Right lung (tissue), 2 donors: ENCODE measurements at regions not wholly inside any gene's neighbourhood (a gene's known extent, or its start where the extent isn't known, plus 50 kb on each side); places are given as distances from the start of the nearest gene placed in this dataset.
A peak's percentile ranks its signal among the peaks of the same experiment; 100 is the strongest.

Experiments
- DNase-seq, 2 donors: peaks; one replicate each; pipeline ENCODE4 v3.0.0-alpha.2; 2013

DNA sequence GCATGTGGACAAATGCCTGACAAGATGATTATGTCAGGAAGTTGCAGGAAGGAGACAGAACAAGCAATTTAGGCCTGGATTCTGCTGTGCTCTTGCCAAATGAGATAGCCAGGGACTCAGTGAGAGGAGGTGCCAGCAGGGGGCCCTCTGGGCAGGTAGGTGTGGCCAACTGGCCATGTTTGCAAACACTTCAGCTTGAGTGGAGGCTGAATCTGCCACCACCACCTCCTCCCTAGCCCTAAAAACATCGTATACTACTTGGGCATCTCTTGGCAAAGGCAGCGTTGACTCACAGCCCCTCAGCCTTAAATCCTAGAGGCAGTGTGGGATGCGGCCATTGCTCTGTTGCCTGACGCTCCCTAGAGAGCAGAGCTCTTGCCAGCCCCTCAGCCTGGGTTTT lies 95.1 kb upstream of the PLET1 start:
- peak in 1 of 2 donors; percentile 9 for DNase-seq

DNA sequence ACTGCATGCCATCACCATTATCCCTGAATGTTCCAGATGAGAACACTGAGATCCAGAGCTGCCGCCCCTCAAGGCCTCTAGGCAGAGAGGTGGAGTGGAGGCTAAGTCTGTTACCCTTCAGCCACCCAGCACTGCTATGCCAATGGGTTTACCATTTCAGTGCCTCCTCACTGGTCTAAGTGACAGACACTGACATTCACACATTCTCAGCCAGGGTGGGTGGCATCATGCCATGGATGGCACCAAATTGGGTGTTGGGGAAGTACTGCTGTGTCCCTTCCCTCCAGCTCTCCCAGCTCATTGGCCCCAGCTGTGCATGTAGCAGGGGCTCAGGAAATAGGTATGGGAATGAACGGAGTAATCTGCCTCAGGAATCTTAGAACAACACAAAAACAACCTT lies 96.8 kb upstream of the PLET1 start:
- DNase-seq = no peak

DNA sequence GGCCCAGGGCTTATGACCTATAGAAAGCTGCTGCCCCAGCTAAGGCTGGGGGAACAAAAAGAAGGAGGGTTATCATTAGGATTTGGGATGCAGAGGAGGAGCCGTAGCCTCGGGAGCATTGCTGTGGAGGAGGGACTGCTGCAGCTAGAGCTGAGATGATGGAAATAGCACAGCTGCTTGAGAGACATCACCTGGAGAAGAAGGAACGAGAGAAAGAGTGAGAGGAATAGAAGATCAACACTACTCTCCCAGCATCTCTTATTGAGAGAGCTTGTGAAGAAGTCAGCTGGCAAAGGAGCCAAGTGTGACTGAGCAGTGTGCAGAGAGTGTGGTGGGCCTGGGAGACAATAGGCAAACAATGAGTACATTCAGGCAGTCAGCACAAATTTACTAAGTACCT lies 100.7 kb upstream of the PLET1 start:
- no peak for DNase-seq

DNA sequence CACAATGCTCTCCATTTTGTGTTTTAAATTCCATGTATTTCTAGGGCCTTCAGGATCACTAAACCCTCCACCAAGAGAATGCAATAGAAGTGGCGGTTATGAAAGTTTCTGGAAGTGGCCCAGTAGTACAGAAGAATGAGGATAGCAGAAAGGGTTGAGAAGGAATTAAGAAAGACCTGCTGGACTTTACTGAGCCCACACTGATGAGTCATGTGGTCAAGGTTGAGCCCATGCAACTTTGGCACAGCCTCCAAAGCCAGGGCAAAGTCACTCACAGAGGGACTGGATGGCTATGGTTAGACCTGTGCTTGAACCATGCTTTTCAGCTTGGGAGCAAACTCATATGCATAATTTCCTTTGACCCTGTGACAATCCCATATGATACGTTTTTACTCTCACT lies 102.9 kb upstream of the PLET1 start:
- DNase-seq = no peak

DNA sequence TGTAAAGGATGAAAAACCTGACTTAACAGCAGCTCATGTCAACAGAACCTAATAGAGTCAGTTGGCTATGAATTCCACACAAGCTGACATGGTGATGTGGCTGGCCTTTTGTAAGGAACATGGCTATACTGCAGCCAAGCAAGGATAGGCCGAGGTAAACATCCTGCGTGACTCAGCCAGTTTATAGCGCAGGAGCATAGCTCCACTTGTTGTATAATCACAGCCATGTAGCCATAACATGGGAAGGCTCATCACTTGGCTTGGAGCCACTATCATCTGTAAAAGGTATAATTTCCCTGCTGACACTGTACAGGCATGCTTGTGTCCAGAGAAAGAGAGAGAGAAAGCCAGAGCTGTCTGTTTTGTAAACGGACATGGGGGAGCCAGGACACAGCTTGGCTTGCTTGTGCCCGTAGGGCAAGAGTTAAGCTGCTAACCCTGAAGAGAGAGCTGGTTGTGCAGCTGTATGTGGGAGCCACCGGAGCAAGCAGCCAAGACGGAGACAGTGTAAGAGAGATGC lies 104.4 kb upstream of the PLET1 start:
- DNase-seq = no peak

DNA sequence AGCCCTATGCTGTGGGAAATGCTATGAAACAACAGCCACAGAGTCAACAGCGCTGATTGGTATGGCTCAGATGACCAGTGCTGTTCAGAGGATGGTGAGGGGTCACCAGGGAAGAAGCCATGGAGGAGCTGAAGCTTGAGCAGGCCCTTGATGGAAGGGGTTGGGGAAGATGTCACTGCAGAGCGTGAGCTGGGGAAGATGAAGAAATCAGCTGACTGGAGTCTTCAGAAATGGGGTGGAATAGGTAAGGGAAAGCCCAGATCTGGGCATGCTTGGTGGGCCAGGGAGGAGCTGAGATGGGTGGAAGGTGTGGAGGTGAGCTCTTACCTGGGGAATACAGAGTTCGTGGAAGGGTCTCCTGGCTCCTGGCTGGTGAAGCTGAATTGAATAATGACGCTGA lies 105.4 kb upstream of the PLET1 start:
- no peak for DNase-seq

DNA sequence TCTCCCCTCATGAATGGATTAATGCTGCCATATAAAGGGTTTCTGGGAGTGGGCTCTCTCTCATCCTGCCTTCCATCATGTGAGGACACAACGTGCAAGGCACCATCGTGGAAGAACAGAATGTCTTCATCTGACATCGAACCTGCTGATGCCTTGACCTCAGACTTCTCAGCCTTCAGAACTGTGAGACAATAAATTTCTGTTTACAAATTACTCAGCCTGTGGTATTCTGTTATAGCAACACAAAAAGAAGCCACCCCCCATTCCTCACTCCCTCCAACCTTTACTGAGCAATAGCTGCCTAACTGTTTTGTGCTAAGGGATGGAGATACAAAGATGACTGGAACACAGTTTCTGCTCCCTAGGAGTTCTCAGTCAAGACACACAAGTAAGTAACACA lies 106.1 kb upstream of the PLET1 start:
- DNase-seq = no peak

DNA sequence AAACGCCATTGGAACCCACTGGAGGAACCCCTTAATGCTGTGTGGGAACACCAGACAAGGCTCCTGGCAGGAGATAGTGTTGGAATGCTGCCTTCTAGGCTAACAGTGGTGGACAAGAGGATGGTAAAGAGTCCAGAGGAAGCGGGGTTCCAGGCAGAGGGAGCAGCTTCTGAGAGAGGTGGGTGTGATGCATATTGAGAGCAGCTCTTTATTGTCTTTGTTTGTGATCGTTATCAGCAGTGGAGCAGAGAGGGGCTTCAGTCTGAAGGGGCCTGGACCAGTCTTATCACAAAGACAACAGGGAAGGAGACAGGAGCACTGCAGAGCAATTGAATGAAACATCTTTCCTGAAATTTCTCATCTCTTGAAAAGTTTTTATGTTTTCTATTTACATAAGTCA lies 106.8 kb upstream of the PLET1 start:
- no peak for DNase-seq

DNA sequence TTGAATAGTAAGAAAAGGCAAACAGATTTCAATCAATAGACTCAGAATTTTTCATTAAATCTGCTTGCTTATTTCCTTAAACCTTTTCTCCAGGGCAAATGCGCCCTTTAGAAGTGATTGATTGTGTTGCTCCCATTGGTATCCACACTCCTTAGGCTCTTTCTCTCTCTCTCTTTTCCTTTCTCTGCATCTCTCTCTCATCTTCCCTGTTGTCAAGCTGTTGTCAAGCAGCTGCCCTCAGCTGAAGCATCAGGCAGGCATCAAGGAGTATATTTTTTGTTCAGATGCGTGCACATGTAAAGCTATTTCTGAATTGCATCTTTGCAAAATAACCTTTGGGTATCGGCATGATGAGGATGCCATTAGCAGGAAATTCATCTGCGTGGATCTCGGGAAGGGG lies 107.2 kb upstream of the PLET1 start:
- no peak for DNase-seq

DNA sequence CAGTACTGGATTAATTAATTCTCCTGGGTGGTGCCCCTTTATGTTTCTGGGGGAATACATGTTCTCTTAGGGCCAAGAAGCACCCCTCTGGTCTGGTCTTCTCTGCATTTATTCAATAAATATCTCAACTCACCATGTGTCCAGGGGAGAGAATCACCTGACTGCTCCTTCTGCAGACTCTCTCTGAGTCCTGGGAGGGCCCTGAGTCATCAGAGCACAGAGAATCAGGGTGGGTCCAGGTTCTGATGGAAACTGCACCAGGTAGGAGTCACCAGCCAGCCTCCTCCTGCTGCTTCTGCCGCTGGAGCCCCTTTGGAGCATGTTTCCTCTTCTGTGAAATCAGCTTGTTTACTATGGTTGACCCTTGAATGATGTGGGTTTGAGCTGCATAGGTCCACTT lies 107.7 kb upstream of the PLET1 start:
- no peak for DNase-seq

DNA sequence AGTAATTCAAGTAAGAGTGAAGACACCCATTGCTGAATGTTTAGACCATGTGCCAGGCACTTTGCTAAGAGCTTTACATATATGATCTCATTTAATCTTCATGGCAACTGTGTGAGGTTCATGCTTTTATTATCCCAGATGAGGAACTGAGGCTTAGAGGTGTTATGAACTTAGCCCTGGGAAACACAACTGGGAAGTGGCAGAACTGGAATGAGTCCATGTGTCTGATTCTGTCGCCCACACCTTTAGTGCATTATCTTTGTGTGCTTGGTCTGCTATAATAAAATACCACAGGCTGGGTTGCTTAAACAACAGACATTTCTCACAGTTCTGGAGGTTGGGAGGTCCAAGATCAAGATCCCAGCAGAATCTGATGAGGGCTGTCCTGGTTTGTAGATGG lies 108.7 kb upstream of the PLET1 start:
- DNase-seq = no peak

DNA sequence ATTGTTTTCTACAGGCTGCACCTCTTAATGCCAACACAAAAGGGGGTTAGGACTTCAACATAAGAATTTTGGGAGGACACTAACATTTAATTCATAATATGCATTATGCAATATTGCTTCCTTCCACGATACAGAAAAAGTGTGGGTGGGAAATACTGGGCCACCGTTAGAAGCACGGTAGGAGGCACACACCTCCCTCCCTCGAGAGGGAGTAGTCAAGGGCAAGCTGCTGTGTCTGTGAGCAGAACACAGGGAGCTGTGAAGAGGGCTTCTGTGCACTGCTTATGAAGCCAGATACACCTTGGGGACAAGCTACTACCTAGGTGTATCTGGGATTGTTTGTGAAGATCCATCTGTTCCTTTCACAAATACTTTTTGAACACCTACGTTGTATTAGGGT lies 109.3 kb upstream of the PLET1 start:
- no peak for DNase-seq

DNA sequence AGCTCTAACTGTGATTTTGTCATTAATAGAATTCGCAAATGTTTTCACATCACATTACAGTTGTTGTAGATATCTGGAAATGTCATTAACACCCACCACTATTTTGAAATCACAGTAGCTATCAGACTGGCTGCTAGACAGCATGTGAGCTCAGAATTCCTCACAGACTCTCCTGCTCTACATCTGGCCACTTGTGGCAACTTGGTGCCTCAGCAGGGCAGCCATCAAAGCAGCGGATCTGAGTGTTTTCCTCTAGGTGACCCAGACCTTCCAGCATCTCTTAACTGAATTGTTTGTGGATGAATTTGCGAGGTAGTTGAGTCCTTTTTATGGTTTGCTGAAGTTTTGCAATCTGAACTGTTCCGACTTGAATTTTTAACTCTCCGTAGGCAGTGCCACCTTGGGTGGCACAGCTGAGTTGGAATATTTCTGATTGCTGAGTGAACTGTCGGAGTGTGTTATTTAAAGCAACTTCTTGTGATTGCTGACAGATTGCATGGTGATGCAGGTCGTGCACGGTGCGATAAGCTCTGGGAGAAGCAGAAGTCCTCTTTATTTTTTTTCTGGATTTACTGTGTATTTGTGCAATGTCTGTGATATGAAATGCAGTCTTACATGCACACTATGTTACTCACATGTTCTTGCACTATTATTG lies 114.0 kb upstream of the PLET1 start:
- DNase-seq = no peak

DNA sequence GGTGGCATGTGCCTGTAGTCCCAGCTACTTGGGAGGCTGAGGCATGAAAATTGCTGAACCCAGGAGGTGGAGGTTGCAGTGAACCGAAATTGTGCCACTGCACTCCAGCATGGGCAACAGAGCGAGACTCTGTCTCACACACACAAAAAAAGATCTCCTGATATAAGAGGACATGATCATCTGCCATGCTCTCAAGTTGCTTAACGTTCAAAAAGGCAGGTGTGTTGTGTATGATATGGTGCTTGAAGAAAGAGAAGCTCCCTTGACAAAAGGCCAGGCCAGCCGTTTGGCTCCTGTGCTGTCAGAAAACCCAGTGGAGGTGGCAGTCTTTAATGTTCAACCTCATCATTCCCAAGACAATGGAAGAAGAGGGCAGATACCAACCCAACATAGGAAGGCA lies 117.3 kb upstream of the PLET1 start:
- DNase-seq = no peak

DNA sequence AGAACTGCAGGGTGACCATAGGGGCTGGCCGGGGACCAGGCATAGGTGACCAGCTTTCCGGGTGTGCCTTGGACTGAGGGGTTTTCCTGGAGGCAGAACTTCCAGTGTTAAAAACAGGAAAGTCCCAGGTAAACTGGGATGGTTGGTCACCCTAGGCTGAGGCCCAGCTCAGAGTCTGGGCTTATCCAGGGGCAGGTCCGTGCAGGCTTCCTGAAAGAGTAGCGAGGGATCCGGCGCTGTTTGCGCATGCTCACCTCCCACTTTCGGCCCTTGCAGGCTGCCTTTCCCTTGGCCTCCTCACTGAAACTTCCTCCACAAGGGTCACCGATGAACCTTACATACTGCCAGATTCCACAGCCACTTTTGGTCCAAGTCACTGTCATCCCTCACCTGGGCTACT lies 119.8 kb upstream of the PLET1 start:
- no peak for DNase-seq

DNA sequence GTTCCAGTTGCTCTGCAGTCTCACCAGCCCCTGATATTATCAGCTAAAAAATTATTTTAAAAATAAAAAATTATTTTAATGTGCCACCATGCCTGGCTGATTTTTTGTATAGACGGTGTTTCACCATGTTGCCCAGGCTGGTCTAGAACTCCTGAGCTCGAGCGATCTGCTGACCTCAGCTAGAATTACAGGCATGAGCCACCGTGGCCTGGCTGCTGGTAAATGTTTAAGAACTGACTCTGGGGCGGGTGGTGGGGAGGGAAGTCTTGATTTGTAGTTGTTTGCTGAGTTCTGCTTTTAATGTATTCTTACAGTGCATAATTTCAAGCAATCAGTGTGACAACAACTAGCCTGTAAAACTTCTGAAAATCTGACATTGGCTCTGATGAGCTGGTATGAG lies 120.9 kb upstream of the PLET1 start:
- DNase-seq = no peak

DNA sequence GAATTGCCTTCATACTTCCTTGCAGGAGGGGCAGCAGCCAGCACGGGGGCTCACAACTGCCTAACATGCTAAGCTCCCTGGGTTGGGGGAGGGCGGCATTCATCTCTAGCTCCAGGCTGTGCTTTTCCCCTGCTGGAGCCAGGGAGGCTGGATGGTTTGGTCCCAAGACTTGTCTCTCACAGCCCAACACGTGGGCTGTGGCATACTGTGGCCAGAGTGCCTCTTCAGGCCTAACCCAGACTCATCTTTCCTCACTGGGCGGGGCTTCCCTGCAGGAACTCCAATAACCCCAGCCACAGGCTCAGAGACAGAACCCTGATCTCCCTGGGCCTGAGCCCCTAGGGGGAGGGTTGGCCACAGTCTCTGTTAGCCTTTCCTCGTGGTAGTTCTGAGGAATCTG lies 121.9 kb upstream of the PLET1 start:
- no peak for DNase-seq

DNA sequence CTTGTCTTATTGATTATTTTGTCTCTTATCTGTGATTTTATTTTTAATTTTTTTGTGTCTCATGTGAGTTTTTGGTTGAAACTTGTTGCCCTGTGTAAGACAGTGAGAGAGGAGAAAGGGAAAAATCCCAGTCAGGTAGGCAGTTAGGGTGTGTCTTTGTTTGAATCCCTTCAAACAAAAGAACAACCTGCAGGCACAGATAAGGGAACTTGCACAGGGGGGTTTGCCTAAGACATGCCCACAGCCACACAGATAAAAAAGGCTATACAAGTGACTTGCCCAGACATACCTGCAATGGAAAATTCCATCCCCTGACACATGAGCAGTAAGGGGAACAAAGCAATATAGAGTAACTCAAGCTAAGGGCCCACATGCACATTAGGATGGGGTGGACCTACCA lies 127.8 kb upstream of the PLET1 start:
- no peak for DNase-seq

DNA sequence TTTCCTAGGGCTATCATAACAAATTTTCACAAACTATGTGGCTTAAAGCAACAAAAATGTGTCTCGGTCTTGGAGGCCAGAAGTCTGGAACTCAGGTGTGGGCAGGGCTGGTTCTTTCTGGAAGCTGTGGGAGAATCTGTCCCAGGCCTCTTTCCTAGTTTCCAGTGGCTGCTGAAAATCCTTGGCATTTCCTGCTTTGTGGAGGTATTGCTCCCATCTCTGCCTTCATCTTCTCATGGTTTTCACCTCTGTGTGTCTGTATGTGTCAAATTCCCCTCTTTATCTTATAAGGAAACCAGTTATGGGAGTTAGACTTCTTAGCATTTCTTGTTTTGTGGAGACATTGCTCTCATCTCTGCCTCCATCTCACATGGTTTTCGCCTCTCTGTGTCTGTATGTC lies 130.4 kb upstream of the PLET1 start:
- DNase-seq = no peak

DNA sequence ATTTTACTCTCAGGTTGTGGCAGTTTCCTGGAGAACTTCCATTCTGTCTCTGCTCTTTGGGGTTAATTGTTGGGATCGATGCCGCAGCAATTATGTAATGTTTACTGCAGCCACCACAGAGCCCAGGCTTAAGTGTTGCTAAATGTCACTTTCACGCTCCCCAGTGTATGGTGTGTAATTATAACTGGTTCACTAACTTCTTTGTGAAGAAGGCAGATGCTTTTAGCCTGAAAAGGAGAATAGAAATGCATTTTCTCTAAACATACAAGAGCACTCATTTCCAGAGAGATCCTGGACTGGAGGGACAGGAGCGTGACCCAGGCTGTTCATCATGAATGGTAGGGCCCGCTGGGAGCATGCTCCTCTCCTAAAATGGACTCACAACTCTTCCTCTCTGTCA lies 132.2 kb upstream of the PLET1 start:
- DNase-seq = no peak

DNA sequence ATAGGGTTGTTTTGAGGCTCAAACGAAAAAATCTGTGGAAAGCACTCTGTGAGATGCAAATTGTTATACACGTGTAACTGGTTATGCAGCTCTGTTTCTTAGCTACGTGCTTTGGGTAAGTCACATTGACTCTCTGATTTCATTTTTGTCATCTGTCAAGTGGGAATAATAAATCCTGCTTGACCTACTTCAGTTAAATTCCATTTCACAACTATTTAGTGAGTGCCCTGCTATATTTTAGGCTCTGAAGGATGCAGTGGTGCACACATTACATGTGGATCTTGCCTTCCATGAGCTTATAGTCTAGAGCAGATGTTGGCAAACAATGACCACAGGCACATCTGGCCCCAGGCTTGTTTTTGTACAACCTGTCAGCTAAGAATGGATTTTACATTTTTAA lies 133.6 kb upstream of the PLET1 start:
- peak in 1 of 2 donors; percentile 4 for DNase-seq

DNA sequence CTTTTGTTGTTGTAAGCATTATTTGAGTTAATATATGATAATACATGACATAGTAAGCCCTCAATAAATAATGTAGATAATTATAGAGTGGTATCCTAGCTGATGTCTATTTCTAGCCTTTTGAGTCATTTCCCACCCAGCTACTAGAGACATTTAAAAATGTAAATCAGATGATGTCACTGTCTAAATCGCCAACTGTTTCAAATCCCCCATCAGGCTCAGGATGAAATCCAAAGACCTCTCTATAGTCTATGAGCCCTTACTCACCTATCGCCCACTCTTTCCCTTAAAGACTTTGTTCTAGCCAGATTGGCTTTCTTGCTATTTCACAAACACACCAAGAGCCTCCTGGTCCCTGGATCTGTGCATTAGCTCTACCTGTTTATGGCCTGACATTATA lies 135.4 kb upstream of the PLET1 start:
- DNase-seq = no peak

DNA sequence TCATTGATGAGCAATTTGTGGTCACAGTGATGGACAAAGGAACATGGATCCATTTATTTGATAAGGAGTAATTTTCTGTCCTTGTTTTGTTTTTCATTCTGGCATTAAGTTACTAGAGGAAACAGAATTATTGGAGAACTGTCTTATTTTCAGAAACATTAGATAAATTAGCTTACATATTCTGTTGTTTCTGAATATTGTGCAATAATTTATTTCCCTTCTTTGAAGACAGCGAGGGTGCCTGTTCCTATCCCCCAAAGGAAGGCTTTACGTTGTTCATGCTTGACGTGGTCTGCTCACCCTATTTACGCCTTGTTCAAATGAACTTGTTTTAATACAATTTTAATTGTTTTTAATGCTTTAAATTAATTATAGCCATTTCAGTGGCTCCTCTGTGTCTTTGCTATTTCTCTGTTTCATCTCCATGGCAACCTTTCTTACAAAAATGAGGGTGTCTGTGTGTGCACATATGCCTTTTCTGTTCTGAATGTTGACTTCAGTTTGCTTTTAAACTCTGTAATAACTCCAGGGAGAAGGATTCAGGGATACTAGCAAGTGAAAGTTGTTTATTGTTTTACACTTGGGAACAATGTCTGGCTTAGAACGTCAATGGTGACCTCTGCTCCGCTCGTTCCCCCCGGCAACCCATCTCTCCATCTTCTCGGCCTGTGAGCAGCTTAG lies 138.3 kb upstream of the PLET1 start:
- no peak for DNase-seq

DNA sequence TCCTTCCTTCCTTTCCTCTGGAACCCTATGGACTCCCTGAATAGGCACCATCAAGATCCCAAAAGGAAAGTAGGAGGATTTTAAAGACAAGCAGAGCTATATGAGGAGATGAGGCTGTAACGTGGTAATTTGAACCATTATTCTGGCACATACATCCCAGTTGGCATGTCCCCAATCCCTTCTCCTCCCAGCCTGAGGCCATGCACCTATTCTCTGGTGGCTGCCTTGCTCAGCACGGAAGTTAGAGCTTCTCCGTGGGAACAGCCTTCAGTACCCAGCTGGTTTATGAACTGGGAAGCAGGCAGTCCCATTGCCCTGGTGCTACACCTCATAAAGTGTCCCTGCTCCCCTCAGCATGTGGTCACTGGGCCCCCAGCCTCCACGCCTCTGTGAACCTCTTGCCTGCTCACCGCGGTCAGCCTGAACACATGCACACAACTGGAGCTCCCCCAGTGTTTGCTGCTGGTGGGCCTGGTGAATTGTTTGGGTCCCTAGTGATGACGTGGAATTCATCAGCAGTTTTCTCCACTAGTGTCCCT lies 139.9 kb upstream of the PLET1 start:
- no peak for DNase-seq
